K562 (cell line): ENCODE measurements at regions not wholly inside any gene's neighbourhood (a gene's known extent, or its start where the extent isn't known, plus 50 kb on each side); places are given as distances from the start of the nearest gene placed in this dataset.

Experiments used
- ATAC-seq: fragments of 200-7000 bp; cut with Tn5 transposase; 3 replicates; pipeline ENCODE4 v1.9.1; 2020; ENCODE audit warnings: moderate library complexity
- BruUV-seq: library from RNA; stranded (reverse); fragments of 400-500 nt; replicated peaks from 2 replicates; lab custom pipeline; 2021; lab: Mats Ljungman, UMichigan
- CTCF ChIA-PET: fragments of 300-600 bp; formaldehyde crosslinking; extraction: SDS; loops from one replicate; lab custom pipeline; 2021; ENCODE audit warnings: low intra/inter-chr PET ratio; lab: Yijun Ruan, JAX
- POLR2A ChIA-PET: fragments of 300-600, 350-650 bp; sonication (Branson Sonifier 250); formaldehyde crosslinking; extraction: SDS; loops from one replicate; lab custom pipeline; 2021; ENCODE audit warnings: antibody characterized with exemption, inconsistent platforms; lab: Yijun Ruan, JAX
- DNase-seq, 4 experiments: peaks; one replicate each; pipeline versions ENCODE4 v3.0.0 to v3.0.0-alpha.2; 2011 to 2018; ENCODE audit warnings: low spot score in 3 of 4, mixed read lengths in 3 of 4; ENCODE audit errors: extremely low read depth in 1 of 4
- FAIRE-seq: peaks from 2 replicates; lab custom pipeline; 2011; peaks lifted over from hg19 to GRCh38; lab: Jason Lieb, UNC
- H2AFZ ChIP-seq: 2 replicates; pipeline ENCODE4 v1.6.0; 2011; ENCODE audit warnings: low read depth, low read length, control low read depth, inconsistent platforms
- H3K27ac ChIP-seq: fragments of 200-600 bp; 3 replicates; pipeline ENCODE4 v1.8.0; 2011; ENCODE audit warnings: low read depth, mild to moderate bottlenecking, control low read depth, inconsistent platforms, low read length, moderate library complexity, mixed read lengths; ENCODE audit errors: extremely low read depth
- H3K27me3 ChIP-seq, 2 experiments: fragments of 300-600 bp in 1 of 2; 2 replicates in 1 of 2; 3 replicates in 1 of 2; pipeline versions ENCODE4 v1.6.0 to v1.8.0; 2011; ENCODE audit warnings: inconsistent platforms in 2 of 2, low read length in 2 of 2, mild to moderate bottlenecking in 1 of 2, mixed read lengths in 1 of 2, moderate library complexity in 1 of 2; ENCODE audit not compliant: control insufficient read depth in 2 of 2, insufficient read depth in 2 of 2
- H3K36me3 ChIP-seq: fragments of 300-600 bp; 3 replicates; pipeline ENCODE4 v1.8.0; 2011; ENCODE audit warnings: mild to moderate bottlenecking, low read length, inconsistent platforms; ENCODE audit not compliant: control insufficient read depth, insufficient read depth
- H3K4me1 ChIP-seq, 2 experiments: fragments of 200-600 bp in 1 of 2; replicated peaks in 1 of 2; 2 replicates in 1 of 2; 3 replicates in 1 of 2; pipeline versions ENCODE4 v1.5.1 to v1.8.0; 2011; ENCODE audit warnings: inconsistent platforms in 2 of 2, low read length in 2 of 2, mild to moderate bottlenecking in 1 of 2, mixed read lengths in 1 of 2, moderate library complexity in 1 of 2; ENCODE audit not compliant: control insufficient read depth in 2 of 2, insufficient read depth in 2 of 2
- H3K4me2 ChIP-seq: 2 replicates; pipeline ENCODE4 v1.6.1; 2011; ENCODE audit warnings: low read length, control low read depth, inconsistent platforms, mixed read lengths; ENCODE audit not compliant: insufficient read depth
- H3K4me3 ChIP-seq: fragments of 200-600 bp; sonication (generic), shearing (Covaris generic); 2 replicates; pipeline ENCODE4 v1.5.1; 2016; ENCODE audit warnings: control low read depth, inconsistent platforms
- H3K79me2 ChIP-seq: fragments of 200-600 bp; 3 replicates; pipeline ENCODE4 v1.8.0; 2011; ENCODE audit warnings: low read length, inconsistent platforms; ENCODE audit not compliant: control insufficient read depth, insufficient read depth
- H3K9ac ChIP-seq, 2 experiments: 2 replicates each; pipeline versions ENCODE4 v1.6.0 to v1.6.1; 2011; ENCODE audit warnings: low read depth in 2 of 2, low read length in 2 of 2, control low read depth in 1 of 2, inconsistent platforms in 1 of 2, mild to moderate bottlenecking in 1 of 2, mixed read lengths in 1 of 2; ENCODE audit not compliant: insufficient read depth in 1 of 2
- H3K9me1 ChIP-seq: one replicate; pipeline ENCODE4 v1.6.0; 2011; ENCODE audit warnings: inconsistent platforms, mild to moderate bottlenecking, low read length, moderate library complexity; ENCODE audit not compliant: control insufficient read depth, insufficient read depth
- H3K9me3 ChIP-seq: replicated peaks from 2 replicates; pipeline ENCODE4 v1.5.1; 2011; ENCODE audit warnings: low read depth, low read length, inconsistent platforms; ENCODE audit not compliant: control insufficient read depth, insufficient read depth
- H4K20me1 ChIP-seq: replicated peaks from 2 replicates; pipeline ENCODE4 v1.6.1; 2011; ENCODE audit warnings: low read length, inconsistent platforms, mixed read lengths; ENCODE audit not compliant: control insufficient read depth, insufficient read depth
- ADNP ChIP-seq: fragments of 200-800 bp; sonication (Bioruptor generic); IDR thresholded peaks from 2 replicates; pipeline ENCODE4 v1.6.1; 2016; ENCODE audit warnings: missing genetic modification characterization, missing compliant biosample characterization
- ATF1 ChIP-seq, 2 experiments: fragments of 450-650 bp in 1 of 2; IDR thresholded peaks; 2 replicates each; pipeline ENCODE4 v1.6.1; 2016; ENCODE audit warnings: missing compliant biosample characterization in 1 of 2, missing genetic modification characterization in 1 of 2
- BCOR ChIP-seq: fragments of 450-650 bp; IDR thresholded peaks from 2 replicates; pipeline ENCODE4 v1.6.1; 2016
- BRD9 ChIP-seq: fragments of 450-650 bp; IDR thresholded peaks from 2 replicates; pipeline ENCODE4 v1.6.1; 2018; ENCODE audit warnings: low read depth; ENCODE audit not compliant: partially characterized antibody
- GABPB2 ChIP-seq: fragments of 250-450 bp; sonication (Bioruptor Pico); conservative IDR thresholded peaks from 2 replicates; pipeline ENCODE4 v1.5.1; 2021; ENCODE audit warnings: mild to moderate bottlenecking
- HDAC2 ChIP-seq: fragments of 450-650 bp; IDR thresholded peaks from 2 replicates; pipeline ENCODE4 v1.6.1; 2016; ENCODE audit warnings: mild to moderate bottlenecking
- KDM1A ChIP-seq, 2 experiments: fragments of 450-650 bp; IDR thresholded peaks; 2 replicates each; pipeline ENCODE4 v1.6.1; 2016; ENCODE audit warnings: mild to moderate bottlenecking in 2 of 2
- MEIS2 ChIP-seq: fragments of 450-650 bp; IDR thresholded peaks from 2 replicates; pipeline ENCODE4 v1.6.1; 2014; ENCODE audit warnings: mild to moderate bottlenecking; ENCODE audit not compliant: partially characterized antibody
- PBX2 ChIP-seq, 2 experiments: IDR thresholded peaks in 1 of 2; conservative IDR thresholded peaks in 1 of 2; 2 replicates each; pipeline ENCODE4 v1.6.1; 2016; ENCODE audit warnings: low read depth in 2 of 2, mild to moderate bottlenecking in 1 of 2, missing compliant biosample characterization in 1 of 2, missing genetic modification characterization in 1 of 2, moderate library complexity in 1 of 2
- RAD51 ChIP-seq: fragments of 450-650 bp; IDR thresholded peaks from 2 replicates; pipeline ENCODE4 v1.7.1; 2016; ENCODE audit warnings: low read depth, mild to moderate bottlenecking, borderline replicate concordance
- RBM25 ChIP-seq: fragments of 200-400 bp; formaldehyde crosslinking; IDR thresholded peaks from 2 replicates; pipeline ENCODE4 v1.6.1; 2018; ENCODE audit warnings: low read length, low read depth, moderate library complexity; ENCODE audit not compliant: severe bottlenecking
- SMARCA5 ChIP-seq: fragments of 450-650 bp; IDR thresholded peaks from 2 replicates; pipeline ENCODE4 v1.6.1; 2016
- ZNF583 ChIP-seq: fragments of 250-450 bp; sonication (Bioruptor Pico); IDR thresholded peaks from 2 replicates; pipeline ENCODE4 v1.4.0; 2020
- WGBS: fragments of 100-300 bp; shearing (Covaris generic); methylation state at CpG from one replicate; pipeline ENCODE4 v1.1.6; 2016; ENCODE audit warnings: low coverage, mixed read lengths; ENCODE audit not compliant: insufficient coverage; ENCODE audit errors: missing lambda C conversion rate; 5-methylcytosine and 5-hydroxymethylcytosine counted together
- in situ Hi-C: fragments of 300-500 bp; cut with MboI; formaldehyde crosslinking; loops from 4 replicates; pipeline ENCODE4 v1.15.0; 2018; ENCODE audit warnings: inconsistent platforms, mixed read lengths
- intact Hi-C: fragments of 100-400 bp; cut with micrococcal nuclease; formaldehyde crosslinking; loops from 2 replicates; pipeline ENCODE4 v1.14.2; 2022
- TF ChIP-seq, protein P1 (sequence below): sonication (generic); formaldehyde crosslinking; IDR thresholded peaks from 2 replicates; pipeline ENCODE4 v1.9.0; 2022; ENCODE audit warnings: mild to moderate bottlenecking, missing genetic modification reagents
- TF ChIP-seq, protein P2 (sequence below): fragments of 200-800 bp; sonication (Bioruptor generic); IDR thresholded peaks from 2 replicates; pipeline ENCODE4 v1.6.1; 2017; ENCODE audit warnings: missing genetic modification characterization, missing compliant biosample characterization
- TF ChIP-seq, protein P3 (sequence below): fragments of 200-800 bp; sonication (Bioruptor generic); IDR thresholded peaks from 2 replicates; pipeline ENCODE4 v1.6.1; 2017; ENCODE audit warnings: missing genetic modification characterization, missing compliant biosample characterization

- intact Hi-C loops (no loop called here), in situ Hi-C loops (no loop called here)
- H4K20me1 ChIP-seq, result no peaks in the 10 kb centered on the region
- ATAC-seq, result no peak
- peaks cover 4 to 8% of the 10 kb centered on the region in 2 experiments; a peak in 3 of 5 replicates for H3K4me1 ChIP-seq
- H3K9me1 ChIP-seq, result no peaks in the 10 kb centered on the region
- DNase-seq, result no peak
- no peak for FAIRE-seq
- WGBS, result 10% methylated on average over 15 of the region's 16 CpGs
- no peak overlapping the region for H3K4me2 ChIP-seq
- H3K36me3 ChIP-seq, result no peaks in the 10 kb centered on the region
- peaks cover 20 to 39% of the 10 kb centered on the region in 2 experiments; a peak in 4 of 5 replicates for H3K27me3 ChIP-seq
- CTCF ChIA-PET, result no interaction called here
- POLR2A ChIA-PET, result interaction anchor here (0.5 to 1.9 kb wide), 3 partner anchors 9 to 43 kb away, joined by 4 to 9 read pairs (median 4); no protein-coding TSS in a partner anchor
- no peak overlapping the region for H3K27ac ChIP-seq
- no peak overlapping the region for H3K9ac ChIP-seq
- H3K79me2 ChIP-seq, result no peaks in the 10 kb centered on the region
- no TSS peak for BruUV-seq
- H2AFZ ChIP-seq, result no peak overlapping the region
- no peak overlapping the region for H3K4me3 ChIP-seq
- no peaks in the 10 kb centered on the region for H3K9me3 ChIP-seq
- TF ChIP-seq PBX2 (CRISPR knock-in tag; IDR thresholded peaks at IDR 0.05; ENCODE audit: low read depth) (no peak), PBX2 (tag; conservative IDR thresholded peaks at IDR 0.05; ENCODE audit: low read depth) (peak; percentile 86), MEIS2 (peak; percentile 66), SMARCA5 (peak; percentile 92), GABPB2 (CRISPR knock-in tag) (no peak), ATF1 (CRISPR knock-in tag; IDR thresholded peaks at IDR 0.05) (no peak), ATF1 (tag; IDR thresholded peaks at IDR 0.05) (no peak), ZNF583 (CRISPR knock-in tag) (no peak), HDAC2 (peak; percentile 61; the same call in 1 of the 2 replicates), RBM25 (peak; percentile 98), KDM1A (IDR thresholded peaks at IDR 0.05) (peak; percentile 69 to 81), ADNP (peak; percentile 49; the same call in 1 of the 2 replicates), RAD51 (peak; percentile 54; the same call in 1 of the 2 replicates), BRD9 (peak; percentile 69), BCOR (peak; percentile 92)
- TF ChIP-seq, protein P1, sequence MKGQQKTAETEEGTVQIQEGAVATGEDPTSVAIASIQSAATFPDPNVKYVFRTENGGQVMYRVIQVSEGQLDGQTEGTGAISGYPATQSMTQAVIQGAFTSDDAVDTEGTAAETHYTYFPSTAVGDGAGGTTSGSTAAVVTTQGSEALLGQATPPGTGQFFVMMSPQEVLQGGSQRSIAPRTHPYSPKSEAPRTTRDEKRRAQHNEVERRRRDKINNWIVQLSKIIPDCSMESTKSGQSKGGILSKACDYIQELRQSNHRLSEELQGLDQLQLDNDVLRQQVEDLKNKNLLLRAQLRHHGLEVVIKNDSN (CRISPR knock-in tag), result peak; percentile 55
- TF ChIP-seq, protein P2, sequence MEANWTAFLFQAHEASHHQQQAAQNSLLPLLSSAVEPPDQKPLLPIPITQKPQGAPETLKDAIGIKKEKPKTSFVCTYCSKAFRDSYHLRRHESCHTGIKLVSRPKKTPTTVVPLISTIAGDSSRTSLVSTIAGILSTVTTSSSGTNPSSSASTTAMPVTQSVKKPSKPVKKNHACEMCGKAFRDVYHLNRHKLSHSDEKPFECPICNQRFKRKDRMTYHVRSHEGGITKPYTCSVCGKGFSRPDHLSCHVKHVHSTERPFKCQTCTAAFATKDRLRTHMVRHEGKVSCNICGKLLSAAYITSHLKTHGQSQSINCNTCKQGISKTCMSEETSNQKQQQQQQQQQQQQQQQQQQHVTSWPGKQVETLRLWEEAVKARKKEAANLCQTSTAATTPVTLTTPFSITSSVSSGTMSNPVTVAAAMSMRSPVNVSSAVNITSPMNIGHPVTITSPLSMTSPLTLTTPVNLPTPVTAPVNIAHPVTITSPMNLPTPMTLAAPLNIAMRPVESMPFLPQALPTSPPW, result no peak
- TF ChIP-seq, protein P3, sequence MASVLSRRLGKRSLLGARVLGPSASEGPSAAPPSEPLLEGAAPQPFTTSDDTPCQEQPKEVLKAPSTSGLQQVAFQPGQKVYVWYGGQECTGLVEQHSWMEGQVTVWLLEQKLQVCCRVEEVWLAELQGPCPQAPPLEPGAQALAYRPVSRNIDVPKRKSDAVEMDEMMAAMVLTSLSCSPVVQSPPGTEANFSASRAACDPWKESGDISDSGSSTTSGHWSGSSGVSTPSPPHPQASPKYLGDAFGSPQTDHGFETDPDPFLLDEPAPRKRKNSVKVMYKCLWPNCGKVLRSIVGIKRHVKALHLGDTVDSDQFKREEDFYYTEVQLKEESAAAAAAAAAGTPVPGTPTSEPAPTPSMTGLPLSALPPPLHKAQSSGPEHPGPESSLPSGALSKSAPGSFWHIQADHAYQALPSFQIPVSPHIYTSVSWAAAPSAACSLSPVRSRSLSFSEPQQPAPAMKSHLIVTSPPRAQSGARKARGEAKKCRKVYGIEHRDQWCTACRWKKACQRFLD (CRISPR knock-in tag), result no peak
Measured at GRCh38 chr12:124720681-124721500, 142.8 kb downstream of the SCARB1 start.
